ENCODE measurements at regions not wholly inside any gene's neighbourhood (a gene's known extent, or its start where the extent isn't known, plus 50 kb on each side); places are given as distances from the start of the nearest gene placed in this dataset.

DNA sequence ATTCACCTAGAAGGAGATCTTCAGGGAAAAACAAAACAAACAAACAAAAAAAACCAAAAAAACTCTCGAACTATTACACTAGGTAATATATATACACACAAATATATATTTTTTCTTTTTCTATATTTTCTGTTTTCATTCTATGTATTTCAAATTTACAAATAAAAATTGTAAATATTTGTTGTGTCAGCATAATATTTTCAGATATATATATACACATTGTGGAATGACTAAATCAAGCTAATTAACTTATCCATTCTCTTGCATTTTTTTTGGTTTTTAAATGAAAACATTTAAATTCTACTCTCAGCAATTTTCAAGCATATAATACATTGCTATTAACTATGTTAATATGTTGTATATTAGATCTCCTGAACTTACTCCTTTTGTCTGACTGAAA, 762.0 kb upstream of the PCDH10 start:
- H2AFZ ChIP-seq (ENCODE audit: low read depth, low read length): no peak overlapping the region
- no peaks in the 10 kb centered on the region for H3K79me2 ChIP-seq (ENCODE audit: insufficient read depth, low read length)
- no peaks in the 10 kb centered on the region for H3K4me1 ChIP-seq (ENCODE audit: insufficient read depth, low read length)
- H3K4me2 ChIP-seq (ENCODE audit: insufficient read depth, low read length): no peak overlapping the region
- H3K9ac ChIP-seq (ENCODE audit: low read depth, low read length): no peak overlapping the region
- no peaks in the 10 kb centered on the region for H3K27me3 ChIP-seq (ENCODE audit: insufficient read depth, low read length, poor library complexity)
- ATAC-seq (ENCODE audit: insufficient read depth, low read depth): no peak
- peaks cover 5% of the 10 kb centered on the region for H3K9me3 ChIP-seq (ENCODE audit: insufficient read depth, low read length, severe bottlenecking)
- H3K4me3 ChIP-seq (ENCODE audit: low read depth in 1 of 2, low read length in 2 of 2): no peak overlapping the region
- no peaks in the 10 kb centered on the region for H3K36me3 ChIP-seq (ENCODE audit: insufficient read depth, low read length)
- no peak for TF ChIP-seq EZH2 (IDR thresholded peaks at IDR 0.05; ENCODE audit: borderline replicate concordance, low read depth, low read length, severe bottlenecking)
- TF ChIP-seq, protein P1, sequence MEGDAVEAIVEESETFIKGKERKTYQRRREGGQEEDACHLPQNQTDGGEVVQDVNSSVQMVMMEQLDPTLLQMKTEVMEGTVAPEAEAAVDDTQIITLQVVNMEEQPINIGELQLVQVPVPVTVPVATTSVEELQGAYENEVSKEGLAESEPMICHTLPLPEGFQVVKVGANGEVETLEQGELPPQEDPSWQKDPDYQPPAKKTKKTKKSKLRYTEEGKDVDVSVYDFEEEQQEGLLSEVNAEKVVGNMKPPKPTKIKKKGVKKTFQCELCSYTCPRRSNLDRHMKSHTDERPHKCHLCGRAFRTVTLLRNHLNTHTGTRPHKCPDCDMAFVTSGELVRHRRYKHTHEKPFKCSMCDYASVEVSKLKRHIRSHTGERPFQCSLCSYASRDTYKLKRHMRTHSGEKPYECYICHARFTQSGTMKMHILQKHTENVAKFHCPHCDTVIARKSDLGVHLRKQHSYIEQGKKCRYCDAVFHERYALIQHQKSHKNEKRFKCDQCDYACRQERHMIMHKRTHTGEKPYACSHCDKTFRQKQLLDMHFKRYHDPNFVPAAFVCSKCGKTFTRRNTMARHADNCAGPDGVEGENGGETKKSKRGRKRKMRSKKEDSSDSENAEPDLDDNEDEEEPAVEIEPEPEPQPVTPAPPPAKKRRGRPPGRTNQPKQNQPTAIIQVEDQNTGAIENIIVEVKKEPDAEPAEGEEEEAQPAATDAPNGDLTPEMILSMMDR (IDR thresholded peaks at IDR 0.05; ENCODE audit: borderline replicate concordance, extremely low read depth, low read length, poor library complexity, severe bottlenecking): no peak
- H3K27ac ChIP-seq (ENCODE audit: low read length): no peak overlapping the region
- H4K20me1 ChIP-seq (ENCODE audit: insufficient read depth, low read length): no peaks in the 10 kb centered on the region
- no peak for DNase-seq

DNA sequence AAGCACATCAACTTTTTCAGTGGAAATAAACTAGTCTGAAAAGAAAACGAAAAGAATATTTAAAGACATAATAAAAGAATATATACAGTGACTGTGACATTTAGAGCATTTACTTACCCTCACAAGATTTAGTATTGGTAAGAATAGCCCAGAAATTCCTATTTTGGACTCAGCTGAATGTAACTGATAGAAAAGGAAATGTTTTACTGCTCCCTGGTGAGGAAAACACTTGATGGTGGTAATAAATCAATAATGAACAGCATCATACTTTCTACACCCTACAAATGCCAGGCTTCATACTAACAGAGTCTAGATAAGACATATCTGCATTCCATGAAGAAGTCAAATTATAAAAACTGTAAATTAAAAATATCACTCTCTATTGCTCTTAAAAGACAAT, 753.5 kb upstream of the PCDH10 start:
- Histone ChIP-seq H3K79me2 (ENCODE audit: insufficient read depth, low read length) (no peaks in the 10 kb centered on the region), H2AFZ (ENCODE audit: low read depth, low read length) (no peak overlapping the region), H3K36me3 (ENCODE audit: insufficient read depth, low read length) (no peaks in the 10 kb centered on the region), H3K27ac (ENCODE audit: low read length) (no peak overlapping the region), H3K4me2 (ENCODE audit: insufficient read depth, low read length) (no peak overlapping the region), H4K20me1 (ENCODE audit: insufficient read depth, low read length) (no peaks in the 10 kb centered on the region), H3K4me3 (ENCODE audit: low read depth in 1 of 2, low read length in 2 of 2) (no peak overlapping the region), H3K27me3 (ENCODE audit: insufficient read depth, low read length, poor library complexity) (no peaks in the 10 kb centered on the region), H3K9ac (ENCODE audit: low read depth, low read length) (no peak overlapping the region), H3K9me3 (ENCODE audit: insufficient read depth, low read length, severe bottlenecking) (no peaks in the 10 kb centered on the region), H3K4me1 (ENCODE audit: insufficient read depth, low read length) (no peaks in the 10 kb centered on the region)
- DNase-seq (no peak), ATAC-seq (ENCODE audit: insufficient read depth, low read depth) (no peak)
- TF ChIP-seq, protein P1 (IDR thresholded peaks at IDR 0.05; ENCODE audit: borderline replicate concordance, extremely low read depth, low read length, poor library complexity, severe bottlenecking): no peak
- TF ChIP-seq EZH2 (IDR thresholded peaks at IDR 0.05; ENCODE audit: borderline replicate concordance, low read depth, low read length, severe bottlenecking): no peak

DNA sequence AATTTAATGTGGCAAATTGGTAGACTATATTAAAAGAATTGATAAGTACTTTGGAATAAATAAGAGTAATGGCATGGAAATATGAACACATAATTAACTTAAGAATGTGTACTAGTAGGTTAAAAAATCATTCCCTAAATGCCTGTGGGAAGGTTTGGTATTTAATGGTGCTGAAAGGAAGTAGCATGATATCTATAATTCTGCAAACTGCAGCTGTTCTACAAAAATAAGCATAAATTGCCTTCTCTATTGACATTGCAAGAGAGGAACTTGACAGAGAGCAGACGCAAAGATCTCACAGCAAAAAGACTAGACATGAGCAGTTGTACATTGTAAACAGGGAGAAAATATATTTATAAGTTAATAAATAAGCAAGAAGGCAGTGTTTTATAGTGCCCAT, 752.5 kb upstream of the PCDH10 start:
- H3K79me2 ChIP-seq (ENCODE audit: insufficient read depth, low read length): no peaks in the 10 kb centered on the region
- H3K9me3 ChIP-seq (ENCODE audit: insufficient read depth, low read length, severe bottlenecking): no peaks in the 10 kb centered on the region
- no peak for DNase-seq
- no peak overlapping the region for H3K9ac ChIP-seq (ENCODE audit: low read depth, low read length)
- H4K20me1 ChIP-seq (ENCODE audit: insufficient read depth, low read length): no peaks in the 10 kb centered on the region
- no peak for ATAC-seq (ENCODE audit: insufficient read depth, low read depth)
- TF ChIP-seq EZH2 (IDR thresholded peaks at IDR 0.05; ENCODE audit: borderline replicate concordance, low read depth, low read length, severe bottlenecking): no peak
- TF ChIP-seq, protein P1 (IDR thresholded peaks at IDR 0.05; ENCODE audit: borderline replicate concordance, extremely low read depth, low read length, poor library complexity, severe bottlenecking): no peak
- H3K4me2 ChIP-seq (ENCODE audit: insufficient read depth, low read length): no peak overlapping the region
- H3K36me3 ChIP-seq (ENCODE audit: insufficient read depth, low read length): no peaks in the 10 kb centered on the region
- H3K27me3 ChIP-seq (ENCODE audit: insufficient read depth, low read length, poor library complexity): no peaks in the 10 kb centered on the region
- no peaks in the 10 kb centered on the region for H3K4me1 ChIP-seq (ENCODE audit: insufficient read depth, low read length)
- no peak overlapping the region for H3K27ac ChIP-seq (ENCODE audit: low read length)
- H2AFZ ChIP-seq (ENCODE audit: low read depth, low read length): peak overlapping the region; percentile 26; the same call in 1 of the 2 replicates
- H3K4me3 ChIP-seq (ENCODE audit: low read depth in 1 of 2, low read length in 2 of 2): no peak overlapping the region

DNA sequence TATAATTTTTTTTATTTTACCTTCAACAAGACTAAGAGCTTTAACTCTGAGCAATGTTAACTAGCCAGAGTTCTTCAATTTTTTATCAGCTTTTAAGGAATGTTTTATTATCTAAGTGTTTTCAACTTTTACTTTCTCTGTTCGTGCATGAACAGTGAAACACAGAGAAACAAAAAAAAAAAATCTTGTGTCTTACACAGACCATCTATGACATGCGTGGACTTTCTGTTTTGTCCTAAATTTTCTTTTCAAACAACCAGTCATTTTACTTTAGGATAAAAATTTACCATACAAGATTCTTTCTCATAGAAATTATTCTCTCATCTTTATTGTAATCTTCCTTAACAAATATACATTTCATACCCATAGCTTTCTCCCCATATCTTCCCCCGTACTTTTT, 731.9 kb upstream of the PCDH10 start:
- Histone ChIP-seq H3K9me3 (ENCODE audit: insufficient read depth, low read length, severe bottlenecking) (peaks cover 57% of the 10 kb centered on the region), H3K27me3 (ENCODE audit: insufficient read depth, low read length, poor library complexity) (no peaks in the 10 kb centered on the region), H3K4me3 (ENCODE audit: low read depth in 1 of 2, low read length in 2 of 2) (no peak overlapping the region), H3K4me2 (ENCODE audit: insufficient read depth, low read length) (no peak overlapping the region), H4K20me1 (ENCODE audit: insufficient read depth, low read length) (no peaks in the 10 kb centered on the region), H3K36me3 (ENCODE audit: insufficient read depth, low read length) (peaks cover 4% of the 10 kb centered on the region; the same call in 1 of the 2 replicates), H3K4me1 (ENCODE audit: insufficient read depth, low read length) (no peaks in the 10 kb centered on the region), H2AFZ (ENCODE audit: low read depth, low read length) (no peak overlapping the region), H3K27ac (ENCODE audit: low read length) (no peak overlapping the region), H3K79me2 (ENCODE audit: insufficient read depth, low read length) (no peaks in the 10 kb centered on the region), H3K9ac (ENCODE audit: low read depth, low read length) (no peak overlapping the region)
- ATAC-seq (ENCODE audit: insufficient read depth, low read depth): no peak
- TF ChIP-seq EZH2 (IDR thresholded peaks at IDR 0.05; ENCODE audit: borderline replicate concordance, low read depth, low read length, severe bottlenecking): no peak
- TF ChIP-seq, protein P1 (IDR thresholded peaks at IDR 0.05; ENCODE audit: borderline replicate concordance, extremely low read depth, low read length, poor library complexity, severe bottlenecking): no peak
- DNase-seq: no peak
